Ureter (tissue), 1 donor: ENCODE measurements at regions not wholly inside any gene's neighbourhood (a gene's known extent, or its start where the extent isn't known, plus 50 kb on each side); places are given as distances from the start of the nearest gene placed in this dataset.

Source experiments
- DNase-seq: peaks from one replicate; pipeline ENCODE4 v3.0.0-alpha.2; 2020; ENCODE audit warnings: low spot score
- donor health status: DM: yes; HTN: yes; CAD: no.

DNA sequence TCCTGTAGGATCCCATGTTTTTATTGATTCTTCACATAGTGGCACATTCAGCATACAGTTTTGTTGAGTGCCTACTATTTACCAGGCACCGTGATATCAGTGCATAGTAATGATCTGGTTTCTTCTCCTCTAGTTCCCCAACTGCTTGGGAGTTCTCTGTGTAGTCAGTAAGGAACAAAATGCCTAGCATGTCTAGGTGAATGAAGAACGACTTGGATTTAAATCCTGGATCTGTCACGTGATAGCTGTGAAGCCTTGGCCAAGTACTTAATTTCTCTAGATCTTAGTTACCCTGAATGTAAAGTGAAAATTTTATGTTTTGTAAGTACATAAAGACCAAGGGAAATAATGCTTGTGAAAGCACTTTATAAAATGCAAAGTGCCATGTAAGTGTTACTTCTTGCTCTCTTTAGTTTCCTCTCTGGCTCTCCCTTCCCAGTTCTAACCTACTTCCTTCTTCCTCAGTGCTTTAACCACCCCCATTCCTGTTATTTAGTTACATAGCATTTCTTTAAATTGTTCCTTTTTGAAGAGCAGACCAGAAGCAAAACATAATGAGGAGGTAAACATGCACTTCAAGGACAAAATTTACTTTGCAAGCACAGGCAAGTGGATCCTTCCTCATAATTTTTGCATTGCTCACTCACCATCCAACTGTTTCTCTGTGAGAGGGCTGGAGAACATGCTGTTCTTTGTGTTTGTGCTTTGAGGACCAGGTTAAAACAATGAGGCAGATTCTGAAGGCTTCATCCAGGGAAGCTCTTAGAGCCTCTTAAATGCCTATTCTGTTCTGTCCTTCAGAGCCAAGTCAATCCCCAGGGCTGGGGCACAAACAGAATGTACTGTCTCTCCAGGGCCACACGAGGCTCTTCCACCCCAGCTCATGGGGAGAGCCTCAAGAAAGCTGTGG is 353.9 kb upstream of the TENM4 start:
- no peak for DNase-seq

DNA sequence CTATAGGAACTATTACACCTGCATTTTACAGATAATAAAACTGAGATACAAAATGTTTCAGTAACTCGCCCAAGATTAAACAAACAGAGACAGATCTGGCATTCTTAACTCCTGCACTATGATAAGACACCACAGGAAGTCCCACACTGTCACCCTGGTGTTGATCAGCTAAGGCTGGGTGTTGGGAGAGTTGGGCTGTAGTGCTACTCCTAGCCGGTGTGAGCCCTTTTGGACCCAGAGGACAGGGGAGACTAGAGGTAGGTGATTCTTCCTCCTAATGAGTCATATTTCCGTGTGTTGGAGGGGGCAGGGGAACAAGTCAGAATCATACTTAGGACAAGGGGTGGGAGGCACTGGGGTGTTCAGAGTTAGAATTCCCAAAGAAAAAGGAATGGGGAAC is 353.2 kb upstream of the TENM4 start:
- no peak for DNase-seq

DNA sequence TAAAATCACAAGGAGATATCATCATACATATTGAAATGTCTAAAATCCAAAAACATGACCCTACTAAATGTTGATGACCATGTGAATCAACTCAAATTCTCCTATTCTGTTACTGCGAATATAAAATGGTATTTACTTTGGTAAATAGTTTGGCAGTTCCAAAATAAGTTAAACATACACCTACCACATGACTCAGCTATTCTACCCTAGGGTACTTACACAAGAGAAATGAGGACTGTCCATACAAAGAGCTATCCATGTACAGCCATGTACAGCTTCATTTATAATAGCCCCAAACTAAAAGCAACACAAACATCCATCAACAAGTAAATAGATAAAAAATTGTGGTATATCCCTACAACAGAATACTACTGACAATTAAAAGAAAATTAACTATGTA is 346.1 kb upstream of the TENM4 start:
- DNase-seq, result no peak

DNA sequence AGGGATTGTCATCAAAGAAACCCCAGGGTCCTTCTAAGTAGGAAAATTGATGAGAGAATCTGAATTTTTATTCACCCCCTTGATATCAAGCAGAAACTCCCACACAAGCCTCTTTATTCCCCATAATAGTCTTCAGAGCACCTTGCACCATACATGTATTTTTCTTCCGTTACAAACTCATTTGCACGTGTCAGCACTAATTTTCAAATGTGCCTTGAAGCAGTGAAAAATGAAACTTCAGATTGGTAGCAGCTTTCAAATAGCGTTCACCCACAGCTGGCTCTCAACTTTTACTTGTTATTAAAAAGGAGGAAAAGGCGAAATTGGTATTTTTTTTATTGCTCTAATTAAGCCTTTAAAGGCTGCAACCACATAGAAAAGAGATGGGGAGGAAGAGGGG is 343.0 kb upstream of the TENM4 start:
- no peak for DNase-seq

DNA sequence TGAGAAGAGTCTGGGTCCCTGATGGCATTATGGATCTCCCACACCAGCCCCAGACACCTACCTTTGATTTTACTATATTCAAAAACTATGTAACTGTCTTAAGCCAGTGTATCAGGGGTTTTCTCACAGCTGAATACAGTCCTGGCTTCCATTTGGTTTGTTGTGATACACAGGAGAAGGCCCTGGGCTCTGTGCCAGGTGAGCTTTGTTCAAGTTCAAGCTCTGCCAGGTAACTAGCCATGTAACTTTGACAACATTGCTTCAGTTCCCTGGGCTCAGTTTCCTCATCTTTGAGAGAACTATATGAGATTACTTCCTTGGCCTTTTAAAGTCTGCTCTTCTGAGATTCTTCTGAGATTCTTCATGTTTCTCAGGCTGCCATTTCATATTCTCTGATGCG is 327.5 kb upstream of the TENM4 start:
- no peak for DNase-seq

DNA sequence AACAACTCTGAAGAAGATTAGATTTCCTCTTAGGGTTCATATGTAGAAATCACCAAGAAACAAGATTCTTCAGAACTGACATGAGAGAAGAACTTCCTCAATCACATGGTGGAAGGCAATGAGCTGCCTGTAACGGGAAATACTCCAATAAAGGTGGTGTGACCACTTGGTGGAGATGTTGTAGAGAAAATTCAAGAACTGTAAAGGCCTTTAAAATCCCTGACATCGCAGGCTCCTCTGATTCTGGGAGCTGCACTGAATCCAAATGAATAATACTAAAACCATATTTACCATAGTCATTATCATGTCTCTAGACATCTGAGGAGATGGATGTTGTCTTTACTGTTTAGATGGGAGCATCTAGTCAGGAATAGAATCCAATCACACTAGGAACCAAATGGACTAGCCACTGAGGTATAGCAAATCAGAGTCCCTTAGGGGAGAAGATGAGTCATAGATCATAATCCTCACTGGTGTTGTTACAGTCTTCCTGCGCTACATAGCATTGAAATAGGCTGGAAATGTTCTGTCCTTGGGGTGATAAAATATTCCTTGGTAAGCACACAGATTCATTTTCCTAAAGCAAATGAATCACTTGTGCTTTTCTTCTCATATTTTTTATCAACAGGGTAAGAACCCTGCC is 321.6 kb upstream of the TENM4 start:
- DNase-seq, result no peak

DNA sequence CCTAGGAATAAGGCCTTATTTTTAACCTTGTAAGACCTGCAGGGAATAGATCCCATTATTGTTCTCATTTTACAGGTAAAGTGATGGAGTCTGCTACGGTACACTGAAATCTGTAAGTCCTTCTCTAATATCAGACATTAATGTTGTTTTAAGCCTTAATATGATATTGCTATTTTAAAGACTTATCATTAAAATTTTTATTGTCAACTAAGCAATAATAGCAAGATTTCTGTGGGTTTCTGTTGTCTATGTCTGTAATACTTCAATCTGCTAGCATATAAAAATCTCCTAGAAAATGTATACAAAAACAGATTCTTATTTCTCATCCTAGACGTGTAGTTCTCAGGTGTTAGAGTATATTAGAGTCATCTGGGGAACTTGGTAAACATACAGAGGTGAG is 317.5 kb upstream of the TENM4 start:
- DNase-seq, result no peak

DNA sequence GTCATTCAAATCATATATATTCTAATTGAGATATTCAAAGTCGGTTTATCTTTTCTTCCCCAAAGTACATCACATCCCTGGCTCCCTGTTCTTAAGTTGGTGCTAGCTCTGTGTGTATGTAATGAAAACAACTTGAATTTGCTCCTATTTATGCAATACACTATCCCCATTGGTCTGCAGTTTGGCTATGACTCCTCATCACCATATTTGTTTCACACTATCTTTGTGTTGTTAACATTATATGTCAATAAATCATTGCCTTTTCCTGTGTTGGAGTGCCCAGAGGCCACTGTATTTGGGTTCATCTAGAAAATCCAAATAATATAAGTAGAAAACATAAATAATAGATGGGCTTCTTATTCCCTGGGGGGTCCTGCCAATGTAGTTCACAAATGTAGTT is 306.6 kb upstream of the TENM4 start:
- no peak for DNase-seq

DNA sequence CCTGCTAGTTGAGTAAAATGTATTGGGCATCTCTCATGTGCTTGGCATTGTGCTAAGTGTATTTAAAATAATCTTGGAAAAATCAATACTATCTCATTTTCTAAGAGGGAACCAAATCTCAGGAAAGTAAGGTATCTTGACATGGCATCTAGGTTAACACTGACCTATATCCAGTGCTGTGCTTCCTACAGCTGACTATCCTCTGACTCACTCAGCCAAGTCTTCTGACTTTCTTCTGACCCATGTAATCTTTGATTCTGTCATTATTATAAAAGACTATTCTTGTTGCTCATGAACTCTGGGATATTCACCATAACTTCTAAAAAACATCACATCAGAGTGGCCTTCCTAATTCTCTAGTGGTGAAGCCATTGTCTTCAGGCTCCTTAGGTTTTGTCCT is 304.1 kb upstream of the TENM4 start:
- DNase-seq, result no peak

DNA sequence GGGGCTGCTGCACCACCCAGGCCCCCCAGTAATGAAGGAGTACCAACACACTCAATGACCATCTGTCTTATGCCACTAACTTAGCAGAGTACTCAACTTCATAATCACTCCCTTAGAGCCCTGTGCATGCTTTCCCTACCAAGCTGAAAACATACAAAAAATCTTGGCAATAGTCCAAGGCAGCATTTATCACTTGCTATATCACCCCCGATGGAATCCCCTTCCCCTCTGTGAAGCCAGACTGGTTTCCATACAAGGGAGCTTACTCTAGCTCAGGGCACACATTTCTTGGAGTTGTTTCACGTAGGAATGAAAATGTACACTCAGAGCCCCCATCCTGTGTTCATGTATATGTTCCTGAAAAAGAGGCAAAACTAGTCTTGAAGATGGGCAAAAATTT is 301.3 kb upstream of the TENM4 start:
- no peak for DNase-seq

DNA sequence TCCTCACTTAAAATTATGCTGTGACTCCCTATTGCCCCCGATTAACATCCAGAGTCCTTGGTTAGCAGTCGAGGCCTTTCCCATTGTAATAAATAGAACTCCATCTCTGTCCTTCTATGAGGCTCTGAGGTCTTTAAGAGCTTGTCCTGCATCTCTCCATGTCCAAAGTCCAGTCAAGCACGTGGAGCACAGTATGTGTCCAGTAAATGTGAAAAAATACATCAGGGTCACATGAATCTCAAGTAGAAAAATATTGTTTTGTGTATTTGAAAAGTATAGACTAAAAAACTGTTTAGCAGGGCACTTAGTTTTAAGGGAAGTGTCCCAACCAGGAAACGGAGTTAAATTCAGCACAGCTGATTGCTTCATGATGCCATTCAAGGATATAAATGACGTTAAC is 298.8 kb upstream of the TENM4 start:
- no peak for DNase-seq

DNA sequence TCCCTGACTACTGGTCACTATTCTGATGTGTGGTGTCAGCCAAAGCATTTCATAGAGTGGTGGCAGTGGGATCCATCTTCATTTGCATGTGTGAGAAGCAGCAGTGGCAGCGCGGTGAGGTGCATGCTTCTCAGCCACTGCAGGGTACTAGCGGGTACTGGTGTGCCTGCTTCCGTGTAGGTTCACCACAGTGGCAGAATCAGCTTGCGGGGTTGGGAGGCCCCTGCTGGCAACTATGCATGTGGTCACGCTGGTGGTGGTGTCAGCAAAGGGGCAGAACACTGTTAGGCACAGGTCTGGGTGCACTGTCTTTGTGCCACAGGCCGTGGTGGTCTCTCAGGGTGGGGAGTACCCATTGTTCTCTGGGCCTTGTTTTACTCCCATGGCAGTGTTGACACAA is 286.4 kb upstream of the TENM4 start:
- no peak for DNase-seq

DNA sequence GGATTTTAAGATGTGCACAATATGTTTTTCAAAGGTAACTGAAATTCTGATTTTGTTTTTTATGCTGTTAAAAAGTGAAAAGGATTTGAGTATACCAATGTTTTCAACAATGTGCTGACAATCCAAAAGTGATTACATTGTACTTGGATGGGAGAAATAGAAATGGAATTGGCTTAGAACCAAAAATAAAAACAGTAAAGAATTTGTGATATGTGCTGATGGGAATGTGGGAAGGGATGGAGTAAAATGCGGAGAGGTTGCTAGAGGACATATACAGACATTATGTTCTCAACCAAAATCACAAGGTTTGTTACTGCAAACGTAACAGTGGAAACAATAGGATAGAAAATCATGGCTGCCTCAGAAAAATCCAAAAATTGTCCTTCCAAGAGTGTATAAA is 279.3 kb upstream of the TENM4 start:
- no peak for DNase-seq

DNA sequence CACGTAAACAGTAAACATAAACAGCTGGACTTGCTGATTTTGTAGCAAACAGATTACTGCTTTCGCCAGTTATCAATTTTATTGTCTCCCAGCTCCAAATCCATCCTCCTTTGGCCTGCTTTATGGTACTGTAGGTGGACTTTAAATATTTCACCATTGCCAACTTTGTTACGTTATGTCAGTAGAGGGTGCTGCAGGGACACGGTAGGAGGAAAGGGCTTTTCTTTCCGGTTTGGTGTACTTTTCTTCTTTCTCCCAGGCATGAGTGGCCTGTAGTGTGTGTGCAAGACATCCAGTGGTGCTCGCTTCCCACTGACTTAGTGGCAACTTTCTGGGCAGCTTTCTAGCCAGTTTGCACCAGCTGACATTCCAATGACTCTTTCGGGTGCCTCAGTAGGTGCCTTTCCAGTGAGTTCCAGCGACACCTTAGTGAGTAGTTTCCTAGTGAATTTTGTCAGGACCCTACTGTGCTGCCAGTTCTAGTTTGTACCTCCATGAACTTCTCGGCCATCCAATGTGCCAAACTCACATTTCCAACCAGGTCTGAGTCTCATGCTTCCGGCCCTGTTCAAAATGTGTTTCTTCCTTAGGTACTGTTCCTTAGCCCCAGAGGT is 267.6 kb upstream of the TENM4 start:
- DNase-seq, result no peak

DNA sequence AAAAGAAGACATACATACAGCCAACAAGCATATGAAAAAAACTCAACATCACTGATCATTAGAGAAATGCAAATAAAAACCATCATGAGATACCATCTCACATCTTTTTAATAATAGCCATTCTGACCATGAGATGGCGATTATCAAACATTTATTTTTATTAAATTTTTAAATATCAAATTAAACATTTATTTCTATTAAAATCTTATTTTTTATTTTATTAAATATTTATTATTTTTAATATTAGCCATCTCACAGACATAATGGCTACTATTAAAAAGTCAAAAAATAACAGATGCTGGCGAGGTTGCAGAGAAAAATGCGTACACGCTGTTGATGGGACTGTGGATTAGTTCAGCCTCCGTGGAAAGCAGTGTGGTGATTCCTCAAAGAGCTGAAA is 264.8 kb upstream of the TENM4 start:
- no peak for DNase-seq

DNA sequence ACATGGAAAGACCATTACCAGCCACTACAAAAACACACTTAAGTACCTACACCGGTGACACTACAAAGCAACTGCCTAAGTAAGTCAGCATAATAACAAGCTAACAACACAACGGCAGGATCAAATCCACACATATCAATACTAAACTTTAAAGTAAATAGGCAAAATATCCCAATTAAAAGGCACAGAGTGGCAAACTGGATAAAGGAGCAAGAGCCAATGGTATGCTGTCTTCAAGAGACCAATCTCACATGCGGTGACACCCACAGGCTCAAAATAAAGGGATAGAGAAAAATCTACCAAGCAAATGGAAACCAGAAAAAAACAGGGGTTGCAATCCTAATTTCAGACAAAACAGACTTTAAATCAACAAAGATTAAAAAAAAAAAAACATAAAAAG is 261.5 kb upstream of the TENM4 start:
- no peak for DNase-seq

DNA sequence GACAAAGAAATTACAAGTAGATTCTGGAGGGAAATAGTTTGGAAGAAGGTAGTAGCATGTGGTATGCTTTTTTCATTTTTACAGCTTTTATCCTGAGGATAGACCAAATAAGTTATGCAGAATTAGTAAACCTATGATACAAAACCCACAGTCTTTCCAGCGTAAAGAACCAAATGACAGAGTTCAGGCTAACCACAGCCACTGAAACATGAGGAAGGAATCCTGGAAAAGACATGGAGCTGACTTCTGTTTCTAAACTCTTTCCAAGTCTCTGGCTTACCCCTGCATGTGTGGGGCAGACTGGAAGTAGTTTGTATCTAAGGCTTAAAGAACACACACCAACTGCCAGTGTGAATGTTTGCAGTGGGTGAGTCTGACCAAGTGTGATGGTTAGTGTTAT is 258.4 kb upstream of the TENM4 start:
- no peak for DNase-seq

DNA sequence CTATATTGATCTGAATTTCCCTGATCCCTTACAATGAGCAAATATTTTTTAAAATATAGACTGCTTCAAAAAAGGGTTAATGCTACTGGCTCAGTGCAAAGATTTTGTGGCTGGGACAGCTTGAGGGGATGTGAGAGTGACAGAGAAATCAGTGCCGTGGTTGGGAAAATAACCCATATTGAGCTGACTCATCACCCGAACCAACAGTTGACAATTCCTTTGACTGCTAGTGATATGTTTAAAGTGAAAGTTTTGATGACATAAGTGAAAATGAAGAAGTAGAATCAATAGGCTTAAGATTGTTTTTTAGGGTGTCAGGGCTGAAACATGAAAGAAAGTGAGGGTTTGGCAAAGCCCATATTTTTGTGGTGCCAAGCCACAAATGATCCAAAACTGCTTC is 257.1 kb upstream of the TENM4 start:
- DNase-seq, result no peak

DNA sequence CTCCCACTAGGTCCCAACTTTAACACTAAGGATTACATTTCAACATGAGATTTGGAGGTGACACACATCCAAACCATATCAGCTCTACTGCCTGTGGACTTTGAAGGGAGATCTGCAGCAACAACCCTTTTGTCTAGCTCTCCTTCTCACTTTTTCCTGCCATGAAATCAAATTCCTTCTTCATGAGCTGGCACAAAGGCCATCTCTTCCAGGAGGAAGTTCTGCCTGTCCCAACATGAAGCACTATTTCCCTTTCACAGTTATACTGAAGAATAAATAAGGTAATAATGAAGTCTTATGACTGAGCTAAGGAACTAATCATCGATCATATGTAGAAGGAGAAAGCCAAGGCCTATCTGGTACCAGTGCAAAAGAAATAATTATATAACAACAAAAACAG is 253.5 kb upstream of the TENM4 start:
- DNase-seq, result no peak

DNA sequence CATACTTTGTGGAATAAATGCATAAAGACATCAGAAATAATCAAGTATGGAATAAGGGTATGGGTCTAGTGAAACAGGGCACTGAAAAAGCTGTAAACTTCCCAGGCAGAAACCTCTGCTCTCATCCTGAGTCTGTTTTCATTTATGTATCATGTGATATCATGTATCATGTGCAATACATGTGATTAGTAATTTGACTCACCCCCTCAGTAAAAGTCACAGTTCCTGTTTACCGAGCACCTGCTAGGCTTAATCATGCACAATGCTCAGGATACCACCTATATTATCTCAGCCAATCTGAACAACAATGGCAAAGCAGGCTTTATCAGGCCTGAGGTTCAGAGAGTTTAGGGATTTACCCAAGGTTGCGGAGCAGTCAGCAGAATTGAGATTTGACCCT is 250.6 kb upstream of the TENM4 start:
- DNase-seq, result no peak

DNA sequence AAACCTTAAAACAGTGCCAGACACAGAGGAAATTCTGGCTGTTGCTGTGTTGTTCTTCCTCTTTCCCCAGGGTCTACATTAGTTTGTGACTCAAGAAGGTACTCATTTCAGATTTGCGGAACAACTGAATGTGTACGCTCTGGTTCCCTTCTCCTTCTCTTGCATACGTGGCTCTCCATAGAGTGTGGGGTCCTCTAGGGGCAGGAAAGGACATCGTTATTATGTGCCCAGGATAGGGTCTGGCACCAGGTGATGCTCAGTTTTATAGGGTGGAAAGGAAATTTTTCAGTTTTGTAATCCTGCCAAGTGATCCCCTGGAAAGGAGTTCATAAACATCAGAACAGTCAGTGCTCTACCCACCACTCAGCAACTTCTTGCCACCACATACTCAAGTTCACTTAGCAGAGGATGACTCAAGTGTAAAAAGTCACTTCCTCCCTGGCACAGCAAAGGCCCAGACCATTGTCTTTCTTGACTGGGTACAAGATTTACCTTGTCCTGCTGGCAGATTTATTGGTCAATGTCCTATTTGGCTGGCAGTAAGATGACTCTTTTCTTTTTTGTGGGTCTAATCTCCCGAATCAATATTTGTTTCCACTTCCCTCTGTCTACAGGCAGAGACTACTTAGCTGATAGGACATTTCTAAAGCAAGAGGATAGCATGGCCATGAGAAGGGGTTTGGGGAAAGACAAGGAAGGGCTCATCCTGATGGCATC is 246.0 kb upstream of the TENM4 start:
- no peak for DNase-seq

DNA sequence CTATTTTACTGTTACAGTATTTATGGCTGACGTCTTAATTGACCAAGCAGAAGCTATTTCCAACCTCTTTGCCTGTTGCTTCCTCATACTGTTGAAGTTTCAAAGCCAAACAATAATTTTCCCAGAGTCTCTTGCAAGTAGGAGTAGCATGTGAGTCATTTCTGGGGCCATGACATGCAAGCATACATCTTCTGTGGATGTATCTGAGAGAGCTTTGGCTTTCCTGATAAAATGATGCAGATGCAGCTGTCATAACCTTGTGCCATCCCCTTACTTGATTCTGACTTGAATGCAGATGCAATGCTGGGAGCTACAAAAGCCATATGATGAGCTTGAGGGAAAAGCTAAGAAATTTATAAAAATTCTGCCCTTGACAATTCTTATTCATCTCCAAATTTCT is 243.1 kb upstream of the TENM4 start:
- DNase-seq, result no peak
